ENCODE measurements at regions not wholly inside any gene's neighbourhood (a gene's known extent, or its start where the extent isn't known, plus 50 kb on each side); places are given as distances from the start of the nearest gene placed in this dataset.

- no peak for DNase-seq
These were observed 68.0 kb upstream of the FAM20C start for GRCh38 chr7:124130-124949.

GRCh38 chr7:125061-125475 is 67.3 kb upstream of the FAM20C start:
- DNase-seq = no peak

- no peak for DNase-seq
These were observed 66.7 kb upstream of the FAM20C start for GRCh38 chr7:125661-126060.

GRCh38 chr7:126368-126767 is 66.0 kb upstream of the FAM20C start:
- no peak for DNase-seq

- DNase-seq = no peak
These were observed 65.2 kb upstream of the FAM20C start for GRCh38 chr7:127064-127598.

GRCh38 chr7:128171-129080 is 63.9 kb upstream of the FAM20C start:
- DNase-seq = no peak

GRCh38 chr7:129366-130221 is 62.8 kb upstream of the FAM20C start:
- no peak for DNase-seq

- DNase-seq = no peak
These were observed 62.2 kb upstream of the FAM20C start for GRCh38 chr7:130222-130572.

GRCh38 chr7:130875-131780 is 61.2 kb upstream of the FAM20C start:
- no peak for DNase-seq

- no peak for DNase-seq
These were observed 60.4 kb upstream of the FAM20C start for GRCh38 chr7:131781-132482.

GRCh38 chr7:132899-133298 is 59.5 kb upstream of the FAM20C start:
- DNase-seq = no peak

GRCh38 chr7:133470-133869 is 58.9 kb upstream of the FAM20C start:
- no peak for DNase-seq

- no peak for DNase-seq
These were observed 58.3 kb upstream of the FAM20C start for GRCh38 chr7:134029-134428.

- no peak for DNase-seq
These were observed 57.7 kb upstream of the FAM20C start for GRCh38 chr7:134561-135256.

GRCh38 chr7:135257-135653 is 57.1 kb upstream of the FAM20C start:
- DNase-seq = no peak

- no peak for DNase-seq
These were observed 56.4 kb upstream of the FAM20C start for GRCh38 chr7:135731-136645.

GRCh38 chr7:137094-137891 is 55.1 kb upstream of the FAM20C start:
- no peak for DNase-seq

- DNase-seq = no peak
These were observed 53.2 kb upstream of the FAM20C start for GRCh38 chr7:139131-139530.

All from activated CD4-positive, CD25-positive, alpha-beta regulatory T cell treated with anti-CD3 and anti-CD28 coated beads, Interleukin-2, amount 50 U/mL, for 72 hours (primary cell).